Activated naive CD4-positive, alpha-beta T cell treated with Interleukin-2 at 50 U/mL for 16 hours (primary cell): ENCODE measurements at regions not wholly inside any gene's neighbourhood (a gene's known extent, or its start where the extent isn't known, plus 50 kb on each side); places are given as distances from the start of the nearest gene placed in this dataset.

Experiments used
- DNase-seq: peaks from one replicate; pipeline ENCODE4 v3.0.0-alpha.2; 2020

DNA sequence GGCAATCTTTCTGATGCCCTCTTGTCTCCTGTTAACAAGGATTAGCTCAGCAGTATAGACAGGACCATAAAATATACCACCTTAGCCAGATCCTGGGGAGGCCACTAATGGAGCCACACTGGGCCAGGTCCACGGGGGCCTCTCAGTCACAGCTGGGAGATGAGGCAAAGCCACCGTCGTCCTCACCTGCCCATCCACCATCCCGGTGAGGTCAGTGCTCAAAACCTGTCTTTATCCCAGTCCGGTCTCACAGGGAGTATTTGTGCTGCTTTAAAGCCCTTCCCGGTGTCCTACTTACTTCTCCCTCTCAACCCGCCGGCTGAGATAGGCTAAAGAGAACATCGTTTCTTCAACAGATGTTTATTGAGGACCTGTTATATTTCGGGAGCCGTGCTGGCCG lies 104.3 kb downstream of the EDN3 start:
- DNase-seq = no peak

DNA sequence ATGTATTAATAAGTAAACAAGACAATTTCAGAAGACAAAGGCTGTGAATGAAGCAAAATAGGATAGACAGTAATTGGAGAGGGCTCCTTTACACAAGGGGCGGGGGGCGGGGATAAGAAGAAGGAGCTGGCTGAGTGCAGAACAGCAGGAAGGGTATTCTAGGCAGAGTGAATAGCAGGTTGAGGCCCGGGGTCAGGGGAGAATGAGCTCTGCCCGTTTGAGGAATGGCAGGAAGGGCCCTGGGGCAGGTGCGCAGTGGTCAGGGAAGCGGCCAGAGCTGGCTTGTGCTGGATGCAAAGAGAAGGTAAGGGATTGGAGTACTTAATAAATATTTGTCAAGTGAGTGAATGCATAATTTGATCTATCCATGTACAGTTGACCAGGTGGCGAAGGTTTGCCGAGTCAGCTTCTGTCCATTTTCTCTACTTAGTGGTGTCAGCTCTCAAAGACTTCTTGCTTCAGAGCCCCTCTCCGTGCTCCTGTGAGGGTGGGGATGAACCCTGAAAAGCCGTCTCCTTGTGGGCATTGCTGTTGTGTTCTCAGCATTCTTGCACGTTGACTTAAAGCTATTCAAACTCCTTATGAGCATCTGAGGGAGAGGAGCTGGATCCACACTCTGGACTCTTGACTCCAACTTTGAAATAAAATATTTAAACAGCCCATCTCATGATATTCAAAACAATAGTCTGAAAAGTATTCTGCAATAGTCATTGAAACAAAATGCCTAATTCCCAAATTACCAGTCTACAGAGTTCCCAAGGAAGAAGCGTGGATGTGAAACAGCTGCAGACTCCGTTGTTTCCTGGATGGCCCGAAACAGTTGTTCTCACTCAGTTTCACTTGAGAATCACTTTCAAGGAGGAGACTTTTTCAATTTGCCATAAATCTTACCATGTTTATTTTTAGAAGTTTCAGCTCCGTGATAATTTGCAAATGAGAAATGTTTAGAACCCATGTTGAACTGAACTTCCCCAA lies 105.1 kb downstream of the EDN3 start:
- no peak for DNase-seq

DNA sequence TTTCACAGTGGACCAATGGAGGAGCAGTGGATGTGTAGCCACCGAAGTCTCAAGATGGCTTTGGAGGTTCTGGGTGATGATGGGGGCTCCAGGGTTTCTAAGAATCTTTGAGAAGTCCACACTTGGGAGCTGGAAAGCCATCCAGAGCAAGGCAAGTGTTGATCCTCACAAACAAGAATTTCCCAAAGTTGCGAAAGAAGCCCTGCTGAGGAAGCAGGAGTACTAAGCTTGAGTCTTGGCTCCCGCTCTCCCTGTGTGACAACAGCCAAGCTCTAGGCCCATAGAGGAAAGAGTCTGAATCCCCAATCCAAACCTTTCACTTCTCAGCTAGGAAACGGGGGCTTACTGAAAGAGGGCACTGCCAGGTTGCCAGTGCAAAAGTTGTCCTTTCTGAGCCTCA lies 106.0 kb downstream of the EDN3 start:
- DNase-seq = no peak

DNA sequence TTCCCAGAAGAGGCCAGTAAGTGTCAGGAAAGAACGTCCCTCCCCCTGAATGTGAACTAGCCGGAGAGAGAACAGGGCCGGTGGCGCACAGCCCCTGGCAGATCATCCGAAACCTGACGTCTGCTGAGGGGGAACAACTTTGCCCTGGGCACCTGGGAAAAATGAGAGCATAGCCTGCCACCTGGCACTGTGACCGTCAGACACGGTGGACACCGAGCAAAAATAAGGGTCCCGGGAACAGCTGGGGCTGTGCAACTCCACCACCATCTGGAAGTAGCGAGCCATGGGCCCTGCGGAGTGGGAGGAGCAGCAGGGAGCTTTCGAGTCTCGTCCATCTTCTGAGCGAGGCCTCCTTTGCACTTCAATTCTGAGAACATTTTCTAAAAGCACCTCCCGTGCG lies 110.8 kb downstream of the EDN3 start:
- no peak for DNase-seq

DNA sequence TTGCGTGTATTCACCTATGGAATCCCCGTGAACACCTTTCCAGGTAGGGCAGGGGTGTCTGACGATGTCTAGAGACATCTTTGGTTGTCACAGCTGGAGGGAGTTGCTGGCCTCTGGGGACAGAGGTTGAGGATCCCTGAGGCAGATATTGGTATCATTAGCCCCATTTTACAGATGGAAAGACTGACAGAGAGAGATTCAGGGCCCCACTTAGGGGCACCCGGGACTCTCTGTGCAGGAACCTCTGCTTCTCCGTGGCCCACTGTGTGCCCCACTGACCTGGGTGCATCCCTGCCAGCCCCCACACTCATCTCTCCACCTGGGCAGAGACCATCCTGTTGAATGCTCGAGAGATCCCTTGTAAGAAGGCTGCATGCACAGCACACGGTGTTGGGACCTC lies 111.2 kb downstream of the EDN3 start:
- DNase-seq = no peak

DNA sequence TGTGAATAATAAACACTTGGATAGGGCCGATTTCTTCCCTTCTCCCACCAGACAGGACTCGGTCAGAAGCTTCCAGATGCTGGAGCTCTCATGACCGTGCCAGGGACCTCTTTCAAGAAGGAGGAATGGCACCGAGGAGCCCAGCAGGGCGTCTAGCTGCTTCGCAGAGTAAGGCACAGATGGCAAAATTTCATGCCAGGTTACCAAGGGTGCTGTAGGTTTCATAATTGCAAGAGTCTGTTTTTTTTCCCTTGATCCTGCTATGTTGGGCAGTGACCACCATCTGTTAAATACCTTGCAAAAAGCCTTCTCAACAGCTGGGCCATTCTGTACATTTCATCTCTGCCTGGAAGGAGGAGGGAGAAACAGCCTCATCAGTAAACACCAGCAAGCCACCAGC lies 111.8 kb downstream of the EDN3 start:
- no peak for DNase-seq

DNA sequence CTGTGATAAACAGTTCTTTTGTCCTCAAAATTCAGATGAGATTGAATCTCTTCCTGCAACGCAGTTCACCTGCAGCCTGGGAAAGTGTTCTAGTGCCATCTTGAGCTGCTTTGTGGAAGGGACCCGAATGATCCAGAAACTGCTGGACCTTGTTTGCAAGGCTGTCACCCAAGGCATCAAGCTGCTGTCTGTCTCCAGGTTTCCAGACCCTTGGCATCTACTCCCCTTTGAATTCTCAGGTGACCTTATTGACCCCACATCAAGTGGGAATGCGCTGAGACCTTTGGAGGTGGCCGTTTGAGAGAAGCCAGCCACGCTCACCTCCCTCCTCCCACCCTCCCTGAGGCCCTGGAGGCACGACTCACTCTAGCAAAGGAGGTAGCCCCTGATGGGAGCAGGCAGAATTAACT lies 112.5 kb downstream of the EDN3 start:
- no peak for DNase-seq

DNA sequence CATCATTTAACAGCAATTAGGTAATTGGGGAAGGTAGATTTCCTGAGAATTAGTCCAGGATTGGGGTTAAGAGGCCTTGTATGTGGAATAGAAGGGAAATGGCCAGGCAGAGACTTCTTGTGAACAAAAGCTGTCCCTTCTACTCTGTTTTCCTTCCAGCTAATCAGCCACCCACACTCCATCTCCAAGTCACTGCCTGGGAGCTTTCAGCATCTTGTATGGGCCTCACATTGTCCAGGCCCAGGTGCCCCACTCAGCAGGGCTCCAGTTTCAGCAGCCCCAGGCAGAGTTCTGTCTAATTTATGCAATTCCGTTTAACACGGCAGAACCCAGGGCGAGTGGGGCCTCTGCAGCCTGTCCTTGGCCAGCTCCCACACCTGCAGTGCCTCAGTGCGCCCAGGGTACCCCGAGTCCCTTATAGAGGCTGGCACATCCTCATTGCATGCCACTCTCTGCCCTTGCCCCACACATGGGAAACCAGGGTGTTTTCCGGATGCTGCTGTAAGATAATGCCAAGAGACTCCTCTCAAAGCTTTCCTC lies 113.0 kb downstream of the EDN3 start:
- DNase-seq = no peak

DNA sequence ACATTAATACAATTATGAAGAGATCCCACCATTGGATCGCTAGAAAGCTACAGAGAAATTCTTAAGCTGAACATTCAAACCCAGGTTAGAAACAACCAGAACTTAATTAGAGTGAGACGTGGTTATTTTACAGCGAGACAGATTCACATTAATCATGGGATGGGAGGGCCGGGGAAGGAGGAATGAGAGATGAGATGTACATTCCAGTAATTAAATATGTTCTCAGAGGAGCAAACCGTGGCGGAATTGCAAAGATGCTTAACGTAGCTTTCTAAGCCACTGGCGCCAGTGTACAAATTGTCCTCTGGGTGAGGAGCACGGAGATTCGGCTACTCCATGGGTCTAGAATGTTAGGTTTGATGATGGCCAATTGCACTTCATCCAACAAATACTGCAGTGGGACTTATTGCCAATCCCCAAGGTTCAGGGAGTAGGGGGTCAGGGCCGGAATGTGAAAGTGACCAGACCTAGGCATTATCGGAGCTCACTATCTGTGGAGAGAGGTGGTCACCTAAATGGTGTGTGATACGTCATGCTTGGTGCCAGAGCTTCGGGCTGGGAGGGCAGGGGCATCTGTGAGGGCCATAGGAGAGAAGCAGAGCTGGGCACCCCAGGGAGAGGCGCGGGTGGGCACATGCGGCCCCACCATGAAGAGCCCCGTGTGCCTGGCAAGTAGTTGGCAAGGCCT lies 114.7 kb downstream of the EDN3 start:
- no peak for DNase-seq

DNA sequence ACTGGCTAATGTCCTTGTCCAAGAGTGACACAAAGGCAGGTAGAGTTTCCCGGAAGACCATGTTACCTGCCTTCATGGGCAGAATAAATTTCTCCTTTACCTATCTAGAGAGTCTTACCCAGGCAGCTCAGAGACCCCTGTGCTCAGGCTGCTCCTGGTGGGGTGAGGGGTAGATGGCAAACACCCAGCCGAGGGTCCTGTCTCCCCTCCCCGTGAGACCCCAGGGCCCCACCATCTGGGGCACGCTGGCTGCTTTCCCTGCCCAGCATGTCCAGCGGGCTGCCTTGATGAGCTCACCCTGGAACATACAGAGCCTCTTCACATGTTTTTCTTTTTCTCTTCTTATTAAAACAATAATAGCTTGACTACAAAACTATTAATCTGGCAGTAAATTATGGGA lies 116.5 kb downstream of the EDN3 start:
- DNase-seq = no peak

DNA sequence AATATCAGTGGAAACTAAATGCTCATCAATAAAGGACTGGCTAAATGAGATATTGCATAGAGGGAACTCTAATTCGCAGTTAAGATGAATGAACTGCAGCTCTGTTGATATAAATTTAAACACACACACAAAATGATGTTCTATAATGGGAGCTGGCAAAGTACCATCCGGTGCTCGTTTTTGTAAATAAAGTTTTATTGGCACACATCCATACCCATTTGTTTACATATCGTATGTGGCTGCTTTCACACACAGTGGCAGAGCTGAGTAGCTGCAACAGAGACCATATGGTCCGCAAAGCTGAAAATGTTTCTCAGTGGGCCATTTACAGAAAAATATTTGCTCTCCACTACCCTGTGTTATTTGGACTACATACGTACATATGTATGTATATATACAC lies 120.7 kb downstream of the EDN3 start:
- no peak for DNase-seq

DNA sequence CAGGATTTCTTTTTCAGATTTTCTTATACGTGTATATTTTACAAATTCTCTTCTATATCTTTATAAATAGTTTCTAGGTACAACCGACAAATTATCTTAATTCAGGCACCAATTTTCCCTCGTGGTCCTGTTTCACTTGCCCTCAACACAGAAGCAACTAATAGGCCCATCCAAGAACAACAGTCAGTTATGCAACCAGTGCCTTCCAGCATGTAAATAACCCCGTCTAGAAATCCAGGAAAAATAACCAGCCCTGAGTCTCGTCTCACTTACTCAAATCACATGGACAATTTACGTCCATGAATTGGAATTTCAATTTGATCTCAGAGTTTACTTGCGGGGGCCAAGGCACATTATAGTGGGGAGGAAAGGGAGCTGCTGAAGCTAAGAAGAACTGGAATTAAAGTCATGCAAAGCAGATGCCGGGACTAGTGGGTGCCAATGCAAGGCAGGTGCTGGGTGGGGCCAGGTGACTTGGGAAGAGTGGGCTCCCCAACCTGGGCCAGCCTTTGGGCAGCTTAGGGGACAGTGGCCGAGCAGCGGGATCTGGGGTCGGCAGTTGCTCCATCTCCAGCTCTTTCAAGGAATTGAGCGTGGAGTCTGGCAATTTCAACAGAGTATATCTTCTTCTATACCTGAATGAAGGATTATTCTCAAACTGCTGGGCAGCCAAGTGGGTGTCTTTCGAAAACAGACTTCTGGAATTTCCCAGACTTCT lies 121.7 kb downstream of the EDN3 start:
- DNase-seq = no peak

DNA sequence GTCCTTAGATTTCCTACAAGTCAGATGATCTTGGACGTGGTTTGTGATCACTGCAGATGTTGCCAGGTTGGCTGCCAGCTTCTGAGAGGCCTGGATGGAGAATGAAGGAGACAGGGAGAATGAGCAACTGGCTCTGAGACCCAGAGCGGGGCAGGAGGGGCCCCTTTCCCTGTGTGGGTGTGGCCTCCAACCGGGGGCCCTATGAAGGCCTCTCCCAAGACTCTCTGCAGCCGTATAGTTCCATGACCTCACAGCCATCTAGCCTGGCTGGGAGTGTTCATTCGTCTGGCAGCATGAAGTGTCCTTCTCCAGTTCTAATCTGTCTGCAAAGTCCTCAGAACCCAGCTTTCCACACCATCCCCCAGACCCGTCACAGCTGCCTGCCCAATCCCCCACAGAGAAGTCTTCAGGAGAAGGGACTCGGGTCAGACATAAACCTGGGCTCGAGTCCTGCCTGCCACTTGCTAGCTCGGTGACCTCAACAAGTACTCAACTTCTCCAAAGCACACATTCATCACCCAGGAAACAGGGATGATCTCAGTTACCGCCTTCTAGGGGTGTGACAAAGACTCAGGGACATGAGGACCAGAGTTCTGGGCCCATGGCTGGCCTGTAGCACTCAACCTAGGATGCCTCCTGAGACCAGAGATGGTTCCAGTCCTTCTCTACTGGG lies 122.6 kb downstream of the EDN3 start:
- no peak for DNase-seq

DNA sequence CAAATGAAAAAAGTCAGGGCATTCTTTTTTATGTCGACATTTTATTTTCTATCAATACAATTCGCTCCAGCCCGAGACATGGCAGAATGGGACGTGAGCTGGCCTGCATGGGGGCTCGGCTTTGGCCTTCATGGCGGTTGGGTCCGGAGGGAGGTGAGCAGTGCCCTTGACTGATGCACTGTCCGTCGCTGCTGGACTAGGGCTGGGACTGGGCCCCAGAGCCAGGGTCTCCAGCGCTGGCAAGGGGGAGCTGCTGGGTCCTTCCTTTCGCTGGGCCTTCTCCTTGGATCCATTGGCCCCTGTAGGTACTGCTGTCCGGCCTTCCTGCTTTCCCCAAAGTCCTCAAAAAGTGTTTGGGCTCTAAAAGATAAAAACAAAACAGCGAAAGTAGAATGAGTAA lies 124.6 kb downstream of the EDN3 start:
- no peak for DNase-seq

DNA sequence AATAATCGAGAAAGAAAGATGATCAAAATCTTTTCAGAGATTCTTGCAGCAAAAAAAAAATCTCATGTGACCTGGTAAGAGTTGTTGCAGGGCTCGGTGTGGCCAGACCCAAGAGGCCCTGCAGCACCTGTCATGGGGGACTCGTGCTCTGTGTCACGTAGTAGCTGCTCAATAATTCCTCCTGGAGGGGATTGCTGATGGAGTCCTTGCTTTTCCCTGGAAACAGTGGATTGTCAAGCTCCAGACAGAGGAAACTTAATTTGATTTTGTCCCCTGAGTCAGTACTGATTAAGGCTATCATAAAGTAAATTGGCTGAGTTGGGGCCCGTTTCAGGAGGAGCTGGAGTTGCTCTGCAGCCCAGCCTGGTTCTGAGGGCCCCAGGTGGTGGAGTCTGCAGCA lies 125.2 kb downstream of the EDN3 start:
- no peak for DNase-seq

DNA sequence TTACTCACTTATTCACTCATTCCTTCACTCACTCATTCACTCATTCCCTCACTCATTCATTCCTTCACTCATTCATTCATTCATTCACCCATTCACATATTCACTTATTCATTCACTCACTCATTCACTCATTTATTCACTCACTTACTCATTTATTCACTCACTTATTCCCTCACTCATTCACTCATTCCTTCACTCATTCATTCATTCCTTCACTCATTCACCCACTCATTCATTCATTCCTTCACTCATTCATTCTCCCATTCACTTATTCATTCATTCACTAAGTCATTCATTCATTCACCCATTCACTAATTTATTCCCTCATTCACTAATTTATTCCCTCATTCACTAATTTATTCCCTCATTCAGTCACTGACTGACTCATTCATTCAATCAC lies 127.6 kb downstream of the EDN3 start:
- no peak for DNase-seq

DNA sequence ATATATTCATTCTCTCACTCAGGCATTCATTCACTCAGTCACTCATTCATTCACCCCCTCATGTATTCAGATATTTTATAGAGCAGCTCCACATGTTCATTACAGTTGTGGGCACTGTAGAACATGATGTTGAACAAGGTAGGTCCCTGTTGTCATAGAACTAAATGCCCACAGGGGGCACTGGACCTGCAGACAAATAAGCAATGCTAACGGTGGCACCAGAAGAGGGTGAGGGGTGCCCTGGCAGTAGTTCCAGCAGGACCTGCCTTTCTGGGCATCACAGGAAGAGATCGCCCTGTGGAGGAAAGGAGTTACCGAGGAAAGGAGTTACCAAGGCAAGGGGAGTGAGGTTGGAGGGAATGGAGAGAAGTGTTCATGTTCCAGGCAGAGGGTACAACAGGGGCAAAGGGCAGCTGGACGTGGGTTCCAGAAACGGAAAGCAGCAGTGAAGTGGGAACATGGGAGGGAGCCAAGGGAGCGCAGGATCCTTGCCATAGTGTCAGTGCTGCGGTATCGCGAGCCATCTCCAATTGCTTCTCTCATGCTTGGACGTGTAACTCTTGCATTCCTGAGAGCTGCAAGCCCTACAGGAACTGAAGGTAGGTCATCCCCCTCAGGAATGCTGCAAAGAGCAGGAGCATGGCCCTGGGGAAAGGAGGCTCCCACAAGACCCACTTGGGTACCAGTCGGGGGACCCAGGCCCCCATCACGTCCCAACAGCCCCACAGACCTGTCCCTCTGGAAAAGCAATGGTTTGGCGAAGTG lies 128.2 kb downstream of the EDN3 start:
- DNase-seq = no peak

DNA sequence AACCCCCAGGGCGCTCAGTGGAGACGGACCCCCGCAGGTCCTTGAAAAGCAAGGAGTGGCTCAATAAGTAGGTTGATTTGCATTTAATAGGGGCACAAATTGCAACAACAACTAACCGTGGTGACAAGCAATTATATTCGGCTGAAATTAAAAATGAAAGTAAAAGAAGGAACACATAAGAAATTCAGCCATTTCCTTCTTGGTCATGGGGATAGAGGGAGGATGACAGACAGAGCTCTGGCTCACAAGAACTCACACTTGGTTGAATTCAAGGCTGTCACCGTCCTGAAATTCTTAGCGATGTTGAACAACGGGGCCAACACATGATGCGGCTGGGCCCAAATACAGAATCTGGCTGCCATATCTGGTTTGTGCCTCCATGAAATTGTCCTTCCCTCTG lies 129.0 kb downstream of the EDN3 start:
- no peak for DNase-seq

DNA sequence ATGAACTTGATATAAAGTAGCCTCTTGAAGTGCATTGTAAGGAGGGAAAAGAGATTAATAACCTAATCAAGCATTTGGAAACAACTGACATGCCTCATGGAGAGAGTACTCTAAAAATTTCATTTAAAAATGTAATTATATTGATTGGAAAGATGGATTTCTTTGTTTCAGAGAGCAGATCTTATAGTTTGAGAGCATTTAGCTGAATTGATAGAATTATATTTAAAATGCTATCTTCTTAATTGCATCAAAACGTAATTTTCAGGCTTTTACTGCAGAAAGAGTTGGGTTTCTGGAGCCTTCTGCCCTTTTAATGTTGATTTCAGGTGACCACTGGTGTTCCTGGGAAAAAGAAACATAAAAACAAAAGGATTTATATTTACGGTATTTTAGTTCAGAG lies 130.6 kb downstream of the EDN3 start:
- DNase-seq = no peak

DNA sequence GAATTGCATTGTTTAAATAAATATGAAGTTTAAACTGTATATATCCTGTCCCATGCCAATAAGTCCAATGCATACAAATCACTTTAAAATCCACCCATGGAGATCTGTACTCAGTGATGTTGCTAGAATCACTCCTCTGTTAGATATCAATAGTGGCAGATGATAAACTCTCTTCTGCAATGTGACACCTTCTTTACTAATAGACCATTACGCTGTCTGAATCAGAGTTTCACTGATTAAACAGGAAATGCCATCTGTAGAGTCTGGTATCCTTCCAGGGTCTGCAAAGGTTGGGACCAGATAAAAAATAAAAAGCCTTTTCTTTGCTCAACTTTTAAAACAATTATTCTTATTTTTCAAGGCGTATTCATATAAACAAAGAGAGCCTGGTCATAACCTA lies 134.5 kb downstream of the EDN3 start:
- DNase-seq = no peak

DNA sequence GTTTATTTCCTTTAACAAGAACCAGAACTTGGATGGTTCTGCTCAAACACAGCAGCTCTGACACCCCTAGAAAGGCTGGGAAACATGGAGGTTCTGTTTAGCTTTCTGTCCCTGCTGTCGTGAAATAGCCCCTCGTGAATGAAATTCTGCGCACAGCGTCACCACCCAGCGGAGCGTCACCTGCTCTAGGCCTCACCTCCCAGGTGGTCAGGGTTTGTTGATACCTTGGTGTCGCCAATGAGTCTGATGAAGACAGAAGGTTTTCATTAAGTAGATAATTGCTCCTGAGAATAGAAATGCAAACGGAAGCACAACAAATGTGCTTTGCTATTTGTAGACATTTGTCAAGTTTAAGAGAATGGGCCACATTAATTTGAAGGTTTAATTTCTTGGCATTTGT lies 135.1 kb downstream of the EDN3 start:
- DNase-seq = no peak

DNA sequence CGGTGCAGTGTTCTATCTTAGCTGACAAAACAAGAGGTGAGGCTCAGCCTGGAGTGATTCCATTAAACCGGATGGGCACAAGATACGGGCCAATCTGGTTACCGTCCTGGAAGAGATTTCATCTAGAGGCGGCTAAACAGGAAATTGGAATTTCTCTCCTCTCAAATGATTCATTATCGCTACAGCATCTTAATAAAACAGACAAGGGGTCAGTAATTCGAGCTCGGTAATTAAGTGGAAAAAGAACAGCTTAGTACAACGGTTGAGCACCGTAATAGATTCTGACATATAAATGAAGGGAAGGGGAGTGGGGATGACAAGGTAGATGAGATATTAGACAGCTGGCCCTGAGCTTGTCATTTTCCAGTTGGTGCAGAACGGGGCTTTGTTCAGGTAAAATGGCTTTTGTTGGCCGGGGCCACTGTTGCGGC lies 137.2 kb downstream of the EDN3 start:
- DNase-seq = no peak
